ENCODE measurements at regions not wholly inside any gene's neighbourhood (a gene's known extent, or its start where the extent isn't known, plus 50 kb on each side); places are given as distances from the start of the nearest gene placed in this dataset.

GRCh38 chr3:41127414-41127813, 71.9 kb upstream of the CTNNB1 start:
- Mint-ChIP-seq H3K4me3 (ENCODE audit: low read depth) (no peak overlapping the region), H3K36me3 (ENCODE audit: insufficient read depth) (peaks cover 2% of the 10 kb centered on the region), H3K4me1 (ENCODE audit: low read depth) (no peaks in the 10 kb centered on the region), H3K27ac (no peak overlapping the region), H3K9me3 (ENCODE audit: low read depth) (peaks cover 32% of the 10 kb centered on the region), H3K27me3 (no peaks in the 10 kb centered on the region)
- DNase-seq (ENCODE audit: low spot score, unreplicated experiment), result no peak
- no peak for TF ChIP-seq CTCF (IDR thresholded peaks at IDR 0.05; ENCODE audit: unreplicated experiment)

- H3K4me1 Mint-ChIP-seq (ENCODE audit: low read depth), result no peaks in the 10 kb centered on the region
- no peak overlapping the region for H3K27ac Mint-ChIP-seq
- H3K27me3 Mint-ChIP-seq, result no peaks in the 10 kb centered on the region
- TF ChIP-seq CTCF (IDR thresholded peaks at IDR 0.05; ENCODE audit: unreplicated experiment), result no peak
- DNase-seq (ENCODE audit: low spot score, unreplicated experiment), result no peak
- H3K9me3 Mint-ChIP-seq (ENCODE audit: low read depth), result peaks cover 32% of the 10 kb centered on the region
- no peak overlapping the region for H3K4me3 Mint-ChIP-seq (ENCODE audit: low read depth)
- H3K36me3 Mint-ChIP-seq (ENCODE audit: insufficient read depth), result peaks cover 2% of the 10 kb centered on the region
These were observed 69.6 kb upstream of the CTNNB1 start for GRCh38 chr3:41129731-41130130.

- Mint-ChIP-seq H3K36me3 (ENCODE audit: insufficient read depth) (peaks cover 2% of the 10 kb centered on the region), H3K9me3 (ENCODE audit: low read depth) (peaks cover 25% of the 10 kb centered on the region), H3K4me1 (ENCODE audit: low read depth) (no peaks in the 10 kb centered on the region), H3K27ac (no peak overlapping the region), H3K27me3 (no peaks in the 10 kb centered on the region), H3K4me3 (ENCODE audit: low read depth) (no peak overlapping the region)
- no peak for DNase-seq (ENCODE audit: low spot score, unreplicated experiment)
- TF ChIP-seq CTCF (IDR thresholded peaks at IDR 0.05; ENCODE audit: unreplicated experiment), result no peak
These were observed 68.1 kb upstream of the CTNNB1 start for GRCh38 chr3:41131224-41131623.

GRCh38 chr3:41137686-41138111, 61.6 kb upstream of the CTNNB1 start:
- Mint-ChIP-seq H3K4me1 (ENCODE audit: low read depth) (peaks cover 4% of the 10 kb centered on the region), H3K27ac (no peak overlapping the region), H3K36me3 (ENCODE audit: insufficient read depth) (no peaks in the 10 kb centered on the region), H3K9me3 (ENCODE audit: low read depth) (no peaks in the 10 kb centered on the region), H3K4me3 (ENCODE audit: low read depth) (no peak overlapping the region), H3K27me3 (peaks cover 3% of the 10 kb centered on the region)
- no peak for TF ChIP-seq CTCF (IDR thresholded peaks at IDR 0.05; ENCODE audit: unreplicated experiment)
- no peak for DNase-seq (ENCODE audit: low spot score, unreplicated experiment)

- Mint-ChIP-seq H3K4me3 (ENCODE audit: low read depth) (no peak overlapping the region), H3K27ac (no peak overlapping the region), H3K27me3 (peaks cover 3% of the 10 kb centered on the region), H3K36me3 (ENCODE audit: insufficient read depth) (no peaks in the 10 kb centered on the region), H3K4me1 (ENCODE audit: low read depth) (peaks cover 4% of the 10 kb centered on the region), H3K9me3 (ENCODE audit: low read depth) (no peaks in the 10 kb centered on the region)
- no peak for TF ChIP-seq CTCF (IDR thresholded peaks at IDR 0.05; ENCODE audit: unreplicated experiment)
- no peak for DNase-seq (ENCODE audit: low spot score, unreplicated experiment)
These were observed 61.2 kb upstream of the CTNNB1 start for GRCh38 chr3:41138146-41138545.

All from progenitor cell of endocrine pancreas (in vitro differentiated cells).